ENCODE measurements at regions not wholly inside any gene's neighbourhood (a gene's known extent, or its start where the extent isn't known, plus 50 kb on each side); places are given as distances from the start of the nearest gene placed in this dataset.
A peak's percentile ranks its signal among the peaks of the same experiment; 100 is the strongest.
"Not testable (repeated sequence)": the region's sequence is repeated elsewhere in the genome, so short reads cannot be mapped to it uniquely, and the experiment has no call there.

DNA sequence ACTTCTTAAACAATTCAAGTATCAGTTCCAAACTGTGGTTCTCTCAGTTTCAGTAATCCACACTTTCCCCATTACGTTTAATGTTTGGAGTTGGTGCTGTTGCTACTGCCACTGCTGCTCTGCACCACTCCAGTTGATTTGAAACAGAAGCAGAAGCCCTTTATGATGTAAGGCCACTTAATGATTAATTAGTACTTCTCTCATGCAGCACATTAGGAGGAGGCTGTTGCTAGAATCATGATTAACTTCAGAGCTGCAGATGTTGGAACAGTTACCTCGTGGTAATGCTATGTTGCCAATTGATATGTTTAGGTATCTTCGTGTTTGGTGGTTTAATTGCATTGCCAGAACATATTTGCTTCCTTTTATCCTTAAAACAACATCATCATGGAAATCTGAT is 986.2 kb upstream of the CITED2 start:
- DNase-seq (ENCODE audit: missing footprints) (no peak), ATAC-seq (no peak)
- intact Hi-C loops (cut with DNase I): no loop called here

DNA sequence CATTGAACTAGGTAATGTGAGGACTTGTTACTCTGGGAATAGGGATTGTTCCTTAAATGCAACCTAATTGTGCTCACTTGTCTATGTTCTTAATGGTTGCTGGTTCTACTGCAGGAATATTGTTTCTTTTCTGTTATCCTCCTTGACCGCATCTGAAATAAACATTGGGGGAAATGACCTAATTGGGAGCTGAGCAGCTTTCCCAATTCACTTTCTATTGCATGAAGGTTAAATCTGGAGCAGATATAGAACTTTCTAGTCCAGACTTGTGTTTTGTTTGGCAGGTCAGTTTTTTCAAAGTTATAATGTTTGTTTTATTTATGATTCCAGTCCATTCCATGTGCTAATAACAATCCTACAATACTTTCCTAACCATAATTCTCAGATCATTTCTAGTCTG is 981.0 kb upstream of the CITED2 start:
- ATAC-seq: no peak
- DNase-seq (ENCODE audit: missing footprints): no peak
- intact Hi-C loops (cut with DNase I): no loop called here

DNA sequence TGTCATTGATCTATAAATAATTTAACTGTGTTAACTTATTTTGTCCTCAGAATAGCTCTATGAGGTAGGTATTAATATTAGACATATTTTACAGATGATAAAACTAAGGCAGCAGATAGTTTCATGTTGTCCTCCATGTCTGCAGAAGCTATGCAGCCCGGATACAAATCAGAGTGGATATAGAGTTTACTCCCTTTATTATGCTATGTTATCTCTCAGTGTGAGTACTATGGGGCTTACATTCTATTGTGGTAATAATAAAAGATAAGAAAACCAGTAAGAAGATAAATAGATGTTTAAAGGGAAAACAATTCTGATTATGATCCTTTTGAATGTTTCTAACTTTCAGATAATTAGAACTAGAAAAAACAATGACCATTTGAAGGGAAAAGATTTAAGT is 979.8 kb upstream of the CITED2 start:
- ATAC-seq (no peak), DNase-seq (ENCODE audit: missing footprints) (no peak)
- intact Hi-C loops (cut with DNase I): no loop called here

- intact Hi-C loops (cut with DNase I): no loop called here
- ATAC-seq (no peak), DNase-seq (ENCODE audit: missing footprints) (no peak)
These were observed 979.1 kb upstream of the CITED2 start for GRCh38 chr6:140353536-140353935.

DNA sequence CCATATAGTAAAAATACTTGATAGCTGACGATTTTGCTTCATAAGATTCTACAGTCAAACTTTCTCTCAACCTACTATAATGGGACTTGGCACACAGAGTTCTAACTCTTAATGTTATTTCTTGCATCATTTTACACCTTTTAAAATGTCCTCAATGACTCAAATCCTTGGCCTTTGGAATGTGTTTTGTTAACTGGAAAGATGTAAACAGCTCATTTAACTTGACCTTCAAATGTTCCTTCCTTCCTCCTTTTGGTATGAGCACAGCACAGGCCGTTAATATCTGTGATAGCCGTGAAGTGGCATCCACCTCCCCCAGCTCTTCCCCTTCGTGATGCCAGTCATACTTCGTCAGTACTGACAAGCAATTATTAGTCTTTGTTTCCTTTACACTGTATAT is 972.0 kb upstream of the CITED2 start:
- DNase-seq (ENCODE audit: missing footprints) (no peak), ATAC-seq (no peak)
- intact Hi-C loops (cut with DNase I): no loop called here

DNA sequence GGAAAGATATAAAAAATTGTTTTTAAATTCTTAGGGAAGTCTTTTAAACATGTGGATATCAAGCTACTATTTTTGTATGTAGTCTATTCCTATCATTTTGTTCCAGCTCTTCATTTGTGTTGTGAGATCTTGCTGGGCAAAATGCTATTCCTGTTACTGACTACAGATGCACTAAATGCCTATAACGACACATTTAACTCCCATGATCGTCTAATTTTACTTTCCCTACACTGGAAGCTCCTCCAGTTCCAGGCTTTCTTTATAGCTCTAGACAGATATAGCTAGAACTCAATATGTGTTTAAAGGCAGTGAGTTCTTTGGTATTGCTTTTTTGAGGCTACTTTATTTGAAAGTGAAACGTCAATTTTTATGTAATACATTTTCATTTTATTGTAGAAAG is 971.5 kb upstream of the CITED2 start:
- ATAC-seq (no peak), DNase-seq (ENCODE audit: missing footprints) (no peak)
- intact Hi-C loops (cut with DNase I): no loop called here

DNA sequence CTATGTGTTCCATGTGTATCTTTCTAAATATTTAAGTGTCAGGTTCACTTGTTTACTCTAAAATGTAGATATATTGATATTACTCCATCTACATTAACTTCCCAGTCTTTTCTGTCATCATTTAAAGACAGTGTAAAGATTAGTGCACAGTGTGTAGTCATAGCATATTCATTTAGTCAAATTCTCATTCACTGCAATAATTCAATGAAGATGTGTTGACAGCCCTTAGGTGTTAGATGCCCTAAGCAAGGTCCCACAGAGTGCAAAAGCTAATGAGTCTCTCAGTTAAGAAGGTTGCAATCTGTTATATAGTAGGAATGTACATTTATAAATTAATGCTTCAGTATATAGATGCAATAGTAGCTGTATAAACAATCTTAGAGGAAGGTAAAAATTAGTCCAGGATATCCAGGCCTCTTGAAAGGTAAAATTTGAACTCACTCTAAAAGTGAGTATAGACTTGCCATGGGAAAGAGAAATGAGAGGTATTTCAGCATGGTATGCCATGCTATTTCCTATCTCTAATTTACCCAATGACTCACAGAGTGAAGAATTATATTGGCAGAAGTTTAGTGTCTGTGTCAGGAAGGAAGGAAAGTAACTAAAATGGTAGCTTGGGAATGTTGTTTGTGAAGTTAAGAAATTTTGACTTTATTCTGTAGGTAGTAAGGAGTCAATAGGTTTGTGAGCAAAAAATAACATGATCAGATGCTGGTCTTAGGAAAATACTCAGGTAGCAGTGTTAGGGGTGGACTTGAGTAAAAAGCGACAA is 969.9 kb upstream of the CITED2 start:
- peak; percentile 59 for ATAC-seq
- no peak for DNase-seq (ENCODE audit: missing footprints)
- intact Hi-C loops (cut with DNase I): no loop called here

- no peak for DNase-seq (ENCODE audit: missing footprints)
- intact Hi-C loops (cut with DNase I): no loop called here
- no peak for ATAC-seq
These were observed 968.7 kb upstream of the CITED2 start for GRCh38 chr6:140343128-140343527.

GRCh38 chr6:140341272-140341671 is 966.8 kb upstream of the CITED2 start:
- DNase-seq (ENCODE audit: missing footprints) (no peak), ATAC-seq (no peak)
- intact Hi-C loops (cut with DNase I): no loop called here

- DNase-seq (ENCODE audit: missing footprints): no peak
- intact Hi-C loops (cut with DNase I): no loop called here
- no peak for ATAC-seq
These were observed 966.3 kb upstream of the CITED2 start for GRCh38 chr6:140340795-140341194.

GRCh38 chr6:140339084-140339483 is 964.6 kb upstream of the CITED2 start:
- ATAC-seq; intact Hi-C loops (cut with DNase I); DNase-seq (ENCODE audit: missing footprints): not testable (repeated sequence)

DNA sequence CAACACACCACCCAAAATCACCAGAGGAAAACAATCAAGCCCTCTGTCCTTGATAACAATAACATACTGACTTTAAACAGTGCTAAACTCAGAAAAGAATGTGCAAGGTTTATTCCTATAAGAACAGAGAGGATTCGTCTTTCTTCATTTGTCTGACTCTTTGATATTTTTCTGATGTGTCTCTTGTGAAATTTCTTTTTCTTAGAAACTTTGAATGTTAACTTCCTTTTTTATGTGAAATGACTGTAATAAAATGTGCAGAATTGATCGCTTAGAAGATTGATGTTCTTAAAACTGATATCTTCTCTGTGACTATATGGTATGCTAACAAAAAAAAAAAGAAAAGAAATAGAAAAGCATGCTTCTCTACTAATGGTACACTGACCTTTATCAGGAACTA is 947.4 kb upstream of the CITED2 start:
- ATAC-seq (no peak), DNase-seq (ENCODE audit: missing footprints) (no peak)
- intact Hi-C loops (cut with DNase I): no loop called here

- ATAC-seq: peak; percentile 48
- no peak for DNase-seq (ENCODE audit: missing footprints)
- intact Hi-C loops (cut with DNase I): no loop called here
These were observed 945.9 kb upstream of the CITED2 start for GRCh38 chr6:140320081-140321080.

DNA sequence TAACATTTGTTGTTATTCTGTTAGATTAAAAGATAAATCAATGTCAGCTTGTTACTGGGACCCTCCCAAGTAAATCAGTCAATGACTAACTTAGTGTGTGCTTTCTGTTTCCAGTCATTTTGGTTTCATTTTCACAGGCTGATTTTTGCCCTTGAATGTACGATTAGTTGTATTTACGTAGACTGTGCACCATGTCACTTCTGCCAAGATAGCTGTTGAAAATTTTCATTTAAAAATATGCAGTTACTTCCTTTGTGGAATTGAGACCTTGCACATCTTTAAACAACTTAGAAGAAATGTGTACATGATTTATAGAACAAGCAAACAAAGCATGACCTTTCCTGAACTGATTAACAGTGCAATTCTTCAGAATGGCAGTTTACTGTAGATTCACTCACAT is 944.8 kb upstream of the CITED2 start:
- ATAC-seq: no peak
- DNase-seq (ENCODE audit: missing footprints): no peak
- intact Hi-C loops (cut with DNase I): no loop called here

GRCh38 chr6:140318408-140318807 is 944.0 kb upstream of the CITED2 start:
- DNase-seq (ENCODE audit: missing footprints): no peak
- no peak for ATAC-seq
- intact Hi-C loops (cut with DNase I): no loop called here

DNA sequence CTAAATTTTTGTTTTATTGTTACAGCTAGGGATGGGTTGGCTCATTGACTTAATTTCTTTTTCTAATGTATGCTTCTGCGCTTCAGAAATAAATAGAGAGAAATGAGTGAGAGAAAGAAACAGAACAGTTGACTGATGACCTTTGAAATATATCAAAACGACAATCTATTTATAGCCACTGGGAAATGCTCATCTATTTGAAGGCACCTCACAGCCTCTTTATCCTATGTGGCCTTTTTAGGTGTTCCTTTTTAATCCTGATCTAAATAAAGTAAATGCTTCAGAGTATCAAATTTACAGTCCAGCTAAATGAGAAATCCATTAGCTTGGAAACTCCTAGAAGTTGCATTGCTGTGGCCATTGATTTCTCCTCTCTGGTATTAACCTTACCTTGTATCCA is 943.5 kb upstream of the CITED2 start:
- ATAC-seq: no peak
- intact Hi-C loops (cut with DNase I): no loop called here
- DNase-seq (ENCODE audit: missing footprints): no peak

GRCh38 chr6:140316966-140317365 is 942.5 kb upstream of the CITED2 start:
- DNase-seq (ENCODE audit: missing footprints) (no peak), ATAC-seq (no peak)
- intact Hi-C loops (cut with DNase I): no loop called here

- ATAC-seq (no peak), DNase-seq (ENCODE audit: missing footprints) (no peak)
- intact Hi-C loops (cut with DNase I): no loop called here
These were observed 940.2 kb upstream of the CITED2 start for GRCh38 chr6:140314682-140315081.

DNA sequence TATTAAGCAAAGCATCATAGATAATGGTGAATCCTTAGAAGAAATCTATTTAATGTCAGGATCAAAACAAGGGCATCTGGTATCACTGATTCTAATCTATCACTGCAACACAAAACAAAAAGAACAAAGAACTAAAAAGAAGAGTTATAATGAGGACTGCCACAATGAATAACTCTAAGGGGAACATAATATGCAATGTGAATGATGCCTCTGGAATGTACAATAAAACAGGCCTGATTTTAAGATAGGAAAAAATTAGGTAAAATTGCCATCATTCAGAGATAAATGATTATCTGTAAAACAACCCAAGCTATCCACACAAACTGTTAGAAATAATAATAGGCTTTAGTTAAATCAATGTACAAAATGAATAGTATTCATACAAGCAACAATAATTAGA is 936.7 kb upstream of the CITED2 start:
- intact Hi-C loops (cut with DNase I): no loop called here
- no peak for ATAC-seq
- no peak for DNase-seq (ENCODE audit: missing footprints)
